Stimulated activated CD4-positive, alpha-beta T cell treated with anti-CD3 and anti-CD28 coated beads, Interleukin-15, amount 100 ng/mL, for 48 hours (primary cell): ENCODE measurements at regions not wholly inside any gene's neighbourhood (a gene's known extent, or its start where the extent isn't known, plus 50 kb on each side); places are given as distances from the start of the nearest gene placed in this dataset.
"Not testable (repeated sequence)": the region's sequence is repeated elsewhere in the genome, so short reads cannot be mapped to it uniquely, and the experiment has no call there.

Source experiments
- DNase-seq, 2 donors: peaks; one replicate each; pipeline ENCODE4 v3.0.0-alpha.2; 2020; ENCODE audit warnings: low read depth in 2 of 2

- DNase-seq, result no peak
Measured at GRCh38 chr10:7069706-7070105, 341.1 kb downstream of the SFMBT2 start.

- no peak for DNase-seq
Measured at GRCh38 chr10:7056216-7056615, 354.6 kb downstream of the SFMBT2 start.

GRCh38 chr10:7054915-7055314, 355.9 kb downstream of the SFMBT2 start:
- DNase-seq, result no peak

- DNase-seq, result no peak
Measured at GRCh38 chr10:7053195-7053594, 357.6 kb downstream of the SFMBT2 start.

- DNase-seq, result not testable (repeated sequence)
Measured at GRCh38 chr10:7050024-7050423, 360.8 kb downstream of the SFMBT2 start.

GRCh38 chr10:7048061-7048460, 362.8 kb downstream of the SFMBT2 start:
- DNase-seq, result no peak

- no peak for DNase-seq
Measured at GRCh38 chr10:7046615-7047014, 364.2 kb downstream of the SFMBT2 start.

- no peak for DNase-seq
Measured at GRCh38 chr10:7045891-7046599, 364.8 kb downstream of the SFMBT2 start.

GRCh38 chr10:7043055-7043653, 367.7 kb downstream of the SFMBT2 start:
- DNase-seq, result no peak

GRCh38 chr10:7042419-7043054, 368.3 kb downstream of the SFMBT2 start:
- no peak for DNase-seq

- no peak for DNase-seq
Measured at GRCh38 chr10:7042000-7042399, 368.8 kb downstream of the SFMBT2 start.

GRCh38 chr10:7040681-7041080, 370.2 kb downstream of the SFMBT2 start:
- no peak for DNase-seq

GRCh38 chr10:7039859-7040258, 371.0 kb downstream of the SFMBT2 start:
- DNase-seq, result no peak

- DNase-seq, result no peak
Measured at GRCh38 chr10:7038416-7038815, 372.4 kb downstream of the SFMBT2 start.

GRCh38 chr10:7037434-7037833, 373.4 kb downstream of the SFMBT2 start:
- DNase-seq, result not testable (repeated sequence)

GRCh38 chr10:7036951-7037350, 373.9 kb downstream of the SFMBT2 start:
- DNase-seq, result no peak

GRCh38 chr10:7035126-7035761, 375.6 kb downstream of the SFMBT2 start:
- DNase-seq, result peak; percentile 24 to 25

GRCh38 chr10:7033031-7033430, 377.8 kb downstream of the SFMBT2 start:
- DNase-seq, result no peak

GRCh38 chr10:7030134-7030855, 380.5 kb downstream of the SFMBT2 start:
- DNase-seq, result no peak

GRCh38 chr10:7029672-7030071, 381.2 kb downstream of the SFMBT2 start:
- DNase-seq, result no peak

GRCh38 chr10:7028809-7029166, 382.0 kb downstream of the SFMBT2 start:
- DNase-seq, result no peak
